HuH-7.5 (cell line): ENCODE measurements at regions not wholly inside any gene's neighbourhood (a gene's known extent, or its start where the extent isn't known, plus 50 kb on each side); places are given as distances from the start of the nearest gene placed in this dataset.

ENCODE experiments used
- DNase-seq: peaks from one replicate; pipeline ENCODE4 v3.0.0; 2011; ENCODE audit warnings: low spot score

- no peak for DNase-seq
Observed at GRCh38 chr1:4854367-4854766, 200.0 kb downstream of the AJAP1 start.

- no peak for DNase-seq
Observed at GRCh38 chr1:4853904-4854303, 199.5 kb downstream of the AJAP1 start.

DNA sequence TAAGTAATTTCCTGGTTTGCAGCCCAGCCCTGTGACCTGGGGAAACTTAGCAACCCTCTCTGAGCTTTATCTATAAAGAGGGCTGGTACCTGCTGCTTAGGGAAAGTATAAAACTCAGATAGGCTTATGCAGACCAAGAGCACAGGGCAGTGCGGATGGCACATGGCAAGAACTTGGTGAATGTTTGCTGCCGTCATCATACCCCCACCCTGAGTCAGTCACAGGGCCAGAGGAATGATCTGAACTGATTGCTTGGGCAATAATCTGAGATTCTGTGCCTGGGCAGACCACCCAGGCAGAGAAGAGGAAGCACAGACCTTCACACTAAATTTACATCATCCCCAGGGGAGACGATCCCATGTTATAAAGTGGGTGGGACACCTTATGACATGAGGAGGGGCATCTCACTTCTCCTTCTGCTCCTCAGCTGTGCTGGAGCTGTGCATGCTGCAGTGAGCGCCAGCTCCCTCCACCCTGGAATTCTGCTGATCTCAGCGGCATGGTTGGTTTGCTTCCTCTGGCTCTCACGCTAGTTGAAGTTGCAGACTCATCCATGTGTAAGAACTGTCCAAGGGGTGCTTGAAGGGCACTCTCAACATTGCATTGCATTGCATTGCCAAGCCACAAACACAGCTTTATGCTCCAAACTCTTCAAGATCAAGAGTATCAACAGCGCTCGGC is 197.1 kb downstream of the AJAP1 start:
- DNase-seq = no peak

- DNase-seq = no peak
Observed at GRCh38 chr1:4848431-4848830, 194.0 kb downstream of the AJAP1 start.

- no peak for DNase-seq
Observed at GRCh38 chr1:4847711-4848110, 193.3 kb downstream of the AJAP1 start.
